ENCODE measurements at regions not wholly inside any gene's neighbourhood (a gene's known extent, or its start where the extent isn't known, plus 50 kb on each side); places are given as distances from the start of the nearest gene placed in this dataset.

DNA sequence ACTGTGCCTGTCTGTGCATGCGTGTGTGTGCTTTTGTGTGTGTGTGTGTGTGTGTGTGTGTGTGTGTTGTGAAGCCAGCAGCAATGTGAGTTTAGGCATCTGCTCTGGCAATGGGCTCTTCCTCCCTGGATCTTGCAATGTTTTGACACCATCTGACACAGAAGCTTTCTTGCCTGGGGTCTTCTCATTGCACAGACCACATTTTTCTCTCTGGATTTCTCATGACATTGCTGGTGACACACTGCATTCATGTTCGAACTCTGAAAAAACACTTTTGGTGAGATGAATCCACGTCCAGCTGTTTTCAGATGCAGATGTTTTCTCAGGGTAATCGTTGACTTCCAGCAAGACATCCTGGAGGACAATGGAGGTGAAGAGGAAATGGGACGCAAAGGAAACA is 63.0 kb upstream of the FZD8 start:
- H3K27ac ChIP-seq = no peak overlapping the region
- TF ChIP-seq, protein P1, sequence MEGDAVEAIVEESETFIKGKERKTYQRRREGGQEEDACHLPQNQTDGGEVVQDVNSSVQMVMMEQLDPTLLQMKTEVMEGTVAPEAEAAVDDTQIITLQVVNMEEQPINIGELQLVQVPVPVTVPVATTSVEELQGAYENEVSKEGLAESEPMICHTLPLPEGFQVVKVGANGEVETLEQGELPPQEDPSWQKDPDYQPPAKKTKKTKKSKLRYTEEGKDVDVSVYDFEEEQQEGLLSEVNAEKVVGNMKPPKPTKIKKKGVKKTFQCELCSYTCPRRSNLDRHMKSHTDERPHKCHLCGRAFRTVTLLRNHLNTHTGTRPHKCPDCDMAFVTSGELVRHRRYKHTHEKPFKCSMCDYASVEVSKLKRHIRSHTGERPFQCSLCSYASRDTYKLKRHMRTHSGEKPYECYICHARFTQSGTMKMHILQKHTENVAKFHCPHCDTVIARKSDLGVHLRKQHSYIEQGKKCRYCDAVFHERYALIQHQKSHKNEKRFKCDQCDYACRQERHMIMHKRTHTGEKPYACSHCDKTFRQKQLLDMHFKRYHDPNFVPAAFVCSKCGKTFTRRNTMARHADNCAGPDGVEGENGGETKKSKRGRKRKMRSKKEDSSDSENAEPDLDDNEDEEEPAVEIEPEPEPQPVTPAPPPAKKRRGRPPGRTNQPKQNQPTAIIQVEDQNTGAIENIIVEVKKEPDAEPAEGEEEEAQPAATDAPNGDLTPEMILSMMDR (conservative IDR thresholded peaks at IDR 0.05) = no peak
- no peak for TF ChIP-seq ZFX (IDR thresholded peaks at IDR 0.05)

DNA sequence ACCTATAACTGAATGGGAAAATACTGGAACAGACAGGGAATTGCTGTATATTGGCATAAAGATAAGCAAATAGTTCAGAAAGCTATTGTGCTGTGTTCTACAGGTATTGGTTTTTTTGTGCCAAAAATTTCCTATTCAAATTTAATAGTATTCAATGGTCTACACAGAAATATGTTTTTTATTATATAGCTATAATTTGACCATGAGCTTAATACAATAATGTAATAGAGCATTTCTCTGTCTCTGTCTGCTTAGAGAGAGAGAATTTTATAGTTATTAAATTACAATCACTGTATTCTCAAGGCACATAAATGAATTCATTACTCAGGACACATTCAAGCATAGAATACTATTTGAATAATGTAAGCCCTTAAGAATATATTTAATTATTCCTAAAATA is 62.3 kb upstream of the FZD8 start:
- H3K27ac ChIP-seq = no peak overlapping the region
- TF ChIP-seq, protein P1 (conservative IDR thresholded peaks at IDR 0.05) = no peak

DNA sequence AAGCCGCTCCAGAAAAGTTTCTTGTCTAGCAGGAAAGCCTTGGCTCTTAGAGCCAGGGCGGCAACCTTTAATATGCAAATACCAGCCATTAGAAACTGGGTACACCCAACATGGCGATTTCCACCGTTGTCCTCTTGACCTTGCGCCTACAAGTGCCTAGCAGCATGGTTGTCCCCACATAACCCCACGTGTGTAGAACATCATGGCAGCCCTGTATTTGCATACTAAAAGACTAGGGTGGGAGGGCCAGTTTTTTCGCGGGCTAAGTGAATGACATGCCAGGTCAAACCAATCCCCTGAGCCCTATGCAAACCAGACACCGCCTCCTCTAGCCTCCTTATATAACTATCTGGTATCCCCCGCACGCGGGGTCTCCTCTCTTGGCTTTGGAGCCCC is 58.4 kb upstream of the FZD8 start:
- no peak overlapping the region for H3K27ac ChIP-seq
- TF ChIP-seq, protein P1 (conservative IDR thresholded peaks at IDR 0.05) = no peak
- TF ChIP-seq ZFX (IDR thresholded peaks at IDR 0.05) = no peak

DNA sequence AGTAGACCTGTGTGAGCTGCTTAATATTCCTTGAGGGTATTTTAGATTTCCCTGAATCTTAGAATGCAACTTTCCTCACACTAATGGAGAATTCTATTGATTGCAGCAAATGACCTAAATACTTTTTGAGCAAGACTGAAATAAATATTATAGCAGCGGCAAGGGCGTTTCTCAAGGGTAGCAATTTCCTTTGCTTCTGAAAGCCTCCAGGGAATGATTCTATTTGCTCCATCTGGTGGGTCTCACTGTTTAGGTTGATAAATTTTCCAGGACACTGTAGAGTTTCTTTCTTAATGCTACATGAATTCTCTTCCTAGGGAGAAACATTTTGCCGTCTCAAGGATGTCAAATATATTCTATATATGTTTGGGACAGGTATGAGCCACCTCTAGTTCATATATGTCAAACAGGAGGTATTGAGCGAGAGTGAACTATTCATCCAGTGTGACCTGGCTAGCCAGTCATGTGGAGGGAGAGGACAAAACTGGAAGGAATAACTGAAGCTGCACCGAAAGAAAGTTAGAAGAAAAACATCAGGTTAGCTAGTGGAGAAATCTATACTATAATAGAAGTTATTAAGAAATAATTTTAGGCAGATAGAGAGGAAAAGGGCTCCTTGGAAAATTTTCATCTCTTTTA is 57.9 kb upstream of the FZD8 start:
- TF ChIP-seq, protein P1 (conservative IDR thresholded peaks at IDR 0.05) = no peak
- no peak for TF ChIP-seq ZFX (IDR thresholded peaks at IDR 0.05)

DNA sequence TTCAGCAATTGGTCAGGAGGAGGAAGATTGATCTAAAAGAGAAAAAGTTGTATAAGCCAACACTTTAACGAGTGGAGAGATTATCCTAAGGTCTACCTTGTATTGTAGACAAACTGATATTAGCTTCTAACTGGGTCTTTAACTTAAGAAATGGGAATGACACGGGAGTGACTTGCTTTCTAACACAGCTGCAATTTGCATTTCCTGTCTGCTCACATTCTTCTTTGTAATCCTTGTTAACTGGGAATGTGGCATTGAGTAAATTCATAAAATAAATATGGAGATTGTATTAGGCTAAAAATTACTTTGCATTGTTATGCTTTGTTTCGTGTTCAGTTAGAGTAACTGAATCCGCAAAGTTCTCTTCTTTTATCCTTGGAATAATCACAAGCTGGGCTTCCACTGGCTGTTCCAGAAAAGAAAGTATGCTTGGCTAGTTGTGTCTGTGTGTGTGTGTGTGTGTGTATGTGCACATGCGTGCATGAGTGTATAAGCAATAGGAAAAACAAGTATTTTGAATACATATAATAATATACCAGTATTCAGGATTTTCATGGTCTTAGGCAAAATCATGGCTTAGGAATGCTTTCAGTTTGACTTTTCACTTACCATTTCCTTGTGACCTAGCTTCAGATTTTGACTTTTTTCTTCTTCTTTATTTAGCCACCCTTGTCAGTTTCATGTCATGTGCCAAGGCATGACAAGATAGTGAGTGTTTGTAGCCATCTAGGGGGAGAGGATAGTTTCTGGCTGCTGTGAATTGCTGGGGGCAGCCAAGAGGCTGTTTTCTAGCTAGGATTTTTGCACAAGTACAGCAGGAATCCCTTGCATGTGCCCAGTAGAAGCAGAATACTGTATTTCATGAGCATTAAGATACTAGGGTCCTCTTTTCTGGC is 54.5 kb upstream of the FZD8 start:
- H3K27ac ChIP-seq = no peak overlapping the region
- TF ChIP-seq, protein P1 (conservative IDR thresholded peaks at IDR 0.05) = no peak
- no peak for TF ChIP-seq ZFX (IDR thresholded peaks at IDR 0.05)

More for the DNA sequence above, 57.9 kb upstream of the FZD8 start:
- no peak overlapping the region for H3K27ac ChIP-seq

DNA sequence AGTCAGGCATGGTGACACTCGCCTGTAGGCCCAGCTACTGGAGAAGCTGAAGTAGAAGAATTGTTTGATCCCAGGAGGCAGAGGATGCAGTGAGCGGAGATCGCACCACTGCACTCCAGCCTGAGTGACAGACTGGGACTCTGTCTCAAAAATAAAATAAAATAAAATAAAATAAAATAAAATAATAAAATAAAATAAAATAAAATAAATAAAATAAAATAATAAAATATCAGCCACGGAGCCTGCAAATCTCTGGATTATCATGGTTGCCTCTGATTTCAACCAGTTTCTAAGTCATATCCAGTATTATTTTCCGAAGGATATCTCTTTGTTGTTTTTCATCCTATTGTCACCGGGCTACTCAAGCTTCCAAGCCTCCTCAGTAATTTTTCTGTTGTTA is 51.7 kb upstream of the FZD8 start:
- H3K27ac ChIP-seq = no peak overlapping the region
- TF ChIP-seq, protein P1 (conservative IDR thresholded peaks at IDR 0.05) = no peak
- TF ChIP-seq ZFX (IDR thresholded peaks at IDR 0.05) = no peak

Data from C4-2B (cell line).